ENCODE measurements at regions not wholly inside any gene's neighbourhood (a gene's known extent, or its start where the extent isn't known, plus 50 kb on each side); places are given as distances from the start of the nearest gene placed in this dataset.

DNA sequence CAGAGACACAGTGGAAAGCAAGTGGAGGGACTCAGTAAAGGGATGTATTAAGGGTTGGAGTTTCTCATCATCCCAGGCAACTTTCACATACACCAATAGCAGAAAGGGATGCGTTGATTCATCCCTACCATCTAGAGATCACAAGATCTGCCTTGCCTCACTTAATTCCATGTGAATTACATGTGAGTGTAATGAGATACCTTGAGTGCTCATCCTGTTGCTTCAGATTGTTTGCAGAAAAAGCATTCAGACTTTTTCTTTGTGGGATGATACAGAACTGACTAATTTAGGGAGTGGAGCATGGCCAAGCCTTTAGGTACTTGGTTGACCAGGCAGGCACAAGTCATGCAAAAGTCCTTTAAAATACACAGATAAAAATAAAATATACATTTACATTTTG, 124.8 kb upstream of the SLIT2 start:
- TF ChIP-seq EP300 (IDR thresholded peaks at IDR 0.05) (no peak), POLR2A (IDR thresholded peaks at IDR 0.05) (no peak), POLR2AphosphoS5 (IDR thresholded peaks at IDR 0.05) (no peak)
- TF ChIP-seq, protein P1, sequence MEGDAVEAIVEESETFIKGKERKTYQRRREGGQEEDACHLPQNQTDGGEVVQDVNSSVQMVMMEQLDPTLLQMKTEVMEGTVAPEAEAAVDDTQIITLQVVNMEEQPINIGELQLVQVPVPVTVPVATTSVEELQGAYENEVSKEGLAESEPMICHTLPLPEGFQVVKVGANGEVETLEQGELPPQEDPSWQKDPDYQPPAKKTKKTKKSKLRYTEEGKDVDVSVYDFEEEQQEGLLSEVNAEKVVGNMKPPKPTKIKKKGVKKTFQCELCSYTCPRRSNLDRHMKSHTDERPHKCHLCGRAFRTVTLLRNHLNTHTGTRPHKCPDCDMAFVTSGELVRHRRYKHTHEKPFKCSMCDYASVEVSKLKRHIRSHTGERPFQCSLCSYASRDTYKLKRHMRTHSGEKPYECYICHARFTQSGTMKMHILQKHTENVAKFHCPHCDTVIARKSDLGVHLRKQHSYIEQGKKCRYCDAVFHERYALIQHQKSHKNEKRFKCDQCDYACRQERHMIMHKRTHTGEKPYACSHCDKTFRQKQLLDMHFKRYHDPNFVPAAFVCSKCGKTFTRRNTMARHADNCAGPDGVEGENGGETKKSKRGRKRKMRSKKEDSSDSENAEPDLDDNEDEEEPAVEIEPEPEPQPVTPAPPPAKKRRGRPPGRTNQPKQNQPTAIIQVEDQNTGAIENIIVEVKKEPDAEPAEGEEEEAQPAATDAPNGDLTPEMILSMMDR (IDR thresholded peaks at IDR 0.05): no peak

Data from sigmoid colon (tissue), 4 donors.